PC-9 (cell line): ENCODE measurements at regions not wholly inside any gene's neighbourhood (a gene's known extent, or its start where the extent isn't known, plus 50 kb on each side); places are given as distances from the start of the nearest gene placed in this dataset.

Source experiments
- EZH2 ChIP-seq: fragments of 200-600 bp; sonication (generic); IDR thresholded peaks from 2 replicates; pipeline ENCODE4 v1.8.0; 2017; ENCODE audit warnings: antibody characterized with exemption, low read depth
- TF ChIP-seq, protein P1 (sequence below): fragments of 200-600 bp; sonication (generic); conservative IDR thresholded peaks from 2 replicates; pipeline ENCODE4 v1.6.1; 2017; ENCODE audit warnings: mixed run types, antibody characterized with exemption, mild to moderate bottlenecking, moderate library complexity

DNA sequence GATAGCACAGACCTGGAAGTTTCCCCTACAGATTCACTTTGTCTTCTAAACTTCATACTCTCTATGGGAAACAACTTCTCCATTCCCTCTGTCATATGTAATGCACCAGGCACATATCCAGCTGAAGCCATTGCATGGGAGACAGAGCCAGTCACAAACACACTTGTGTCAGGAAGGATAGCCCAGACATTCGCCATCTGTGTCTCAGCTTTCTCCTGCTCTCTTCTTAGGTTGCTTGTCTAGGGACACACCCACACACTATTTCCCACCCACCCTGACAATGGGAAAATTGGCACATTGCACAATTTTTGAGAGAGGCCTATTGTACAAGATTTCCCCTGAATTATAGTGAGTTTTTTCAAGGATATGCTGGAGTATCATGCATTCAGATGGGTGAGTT is 158.4 kb upstream of the MPDZ start:
- TF ChIP-seq, protein P1, sequence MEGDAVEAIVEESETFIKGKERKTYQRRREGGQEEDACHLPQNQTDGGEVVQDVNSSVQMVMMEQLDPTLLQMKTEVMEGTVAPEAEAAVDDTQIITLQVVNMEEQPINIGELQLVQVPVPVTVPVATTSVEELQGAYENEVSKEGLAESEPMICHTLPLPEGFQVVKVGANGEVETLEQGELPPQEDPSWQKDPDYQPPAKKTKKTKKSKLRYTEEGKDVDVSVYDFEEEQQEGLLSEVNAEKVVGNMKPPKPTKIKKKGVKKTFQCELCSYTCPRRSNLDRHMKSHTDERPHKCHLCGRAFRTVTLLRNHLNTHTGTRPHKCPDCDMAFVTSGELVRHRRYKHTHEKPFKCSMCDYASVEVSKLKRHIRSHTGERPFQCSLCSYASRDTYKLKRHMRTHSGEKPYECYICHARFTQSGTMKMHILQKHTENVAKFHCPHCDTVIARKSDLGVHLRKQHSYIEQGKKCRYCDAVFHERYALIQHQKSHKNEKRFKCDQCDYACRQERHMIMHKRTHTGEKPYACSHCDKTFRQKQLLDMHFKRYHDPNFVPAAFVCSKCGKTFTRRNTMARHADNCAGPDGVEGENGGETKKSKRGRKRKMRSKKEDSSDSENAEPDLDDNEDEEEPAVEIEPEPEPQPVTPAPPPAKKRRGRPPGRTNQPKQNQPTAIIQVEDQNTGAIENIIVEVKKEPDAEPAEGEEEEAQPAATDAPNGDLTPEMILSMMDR: no peak
- TF ChIP-seq EZH2: no peak
